Body of pancreas (tissue), 4 donors: ENCODE measurements at regions not wholly inside any gene's neighbourhood (a gene's known extent, or its start where the extent isn't known, plus 50 kb on each side); places are given as distances from the start of the nearest gene placed in this dataset.

ENCODE experiments used
- POLR2A ChIP-seq, 3 donors: fragments of 450-650 bp; IDR thresholded peaks; one replicate each; pipeline ENCODE4 v1.6.1; 2016; ENCODE audit warnings: antibody characterized with exemption in 3 of 3, mild to moderate bottlenecking in 2 of 3
- TF ChIP-seq, protein P1 (sequence below), 7 experiments: fragments of 450-650 bp in 4 of 7; fragments of 200-600 bp in 3 of 7; sonication (generic) in 3 of 7; IDR thresholded peaks; one replicate each; pipeline ENCODE4 v1.5.1; 2016 to 2019; ENCODE audit warnings: antibody characterized with exemption in 7 of 7

DNA sequence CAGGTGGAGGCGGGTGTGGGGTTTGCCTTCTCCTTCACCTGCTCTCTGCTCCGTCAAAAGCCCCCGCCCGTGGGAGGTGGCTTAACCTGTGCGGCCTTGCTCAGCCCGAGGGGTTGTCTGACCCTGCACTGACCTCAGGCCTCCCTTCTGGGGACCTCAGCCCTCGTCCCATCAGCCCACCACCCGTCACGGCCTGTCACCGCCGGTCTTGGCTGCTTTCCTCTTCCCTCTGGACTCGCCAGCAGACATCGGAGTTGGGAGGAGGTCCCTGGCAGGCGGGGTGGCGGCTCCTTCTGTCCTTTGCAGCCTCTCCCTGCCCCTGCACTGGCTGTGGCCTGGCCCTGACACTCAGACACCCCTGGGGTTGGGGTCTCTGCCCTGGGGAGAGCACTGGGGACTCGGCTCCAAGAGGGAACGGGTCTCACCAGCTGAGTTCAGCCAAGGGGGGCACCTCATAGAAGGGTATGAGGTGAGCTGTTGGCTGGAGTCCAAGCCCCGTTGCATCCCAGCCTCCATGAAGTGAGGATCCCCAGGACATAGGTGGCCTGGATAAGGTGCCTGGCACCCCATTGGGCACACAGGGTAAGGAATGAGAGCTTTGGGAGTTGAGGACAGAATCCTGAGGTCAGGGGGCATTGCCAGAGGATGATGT is 999.6 kb downstream of the BRD1 start:
- no peak for TF ChIP-seq POLR2A (IDR thresholded peaks at IDR 0.05)
- TF ChIP-seq, protein P1, sequence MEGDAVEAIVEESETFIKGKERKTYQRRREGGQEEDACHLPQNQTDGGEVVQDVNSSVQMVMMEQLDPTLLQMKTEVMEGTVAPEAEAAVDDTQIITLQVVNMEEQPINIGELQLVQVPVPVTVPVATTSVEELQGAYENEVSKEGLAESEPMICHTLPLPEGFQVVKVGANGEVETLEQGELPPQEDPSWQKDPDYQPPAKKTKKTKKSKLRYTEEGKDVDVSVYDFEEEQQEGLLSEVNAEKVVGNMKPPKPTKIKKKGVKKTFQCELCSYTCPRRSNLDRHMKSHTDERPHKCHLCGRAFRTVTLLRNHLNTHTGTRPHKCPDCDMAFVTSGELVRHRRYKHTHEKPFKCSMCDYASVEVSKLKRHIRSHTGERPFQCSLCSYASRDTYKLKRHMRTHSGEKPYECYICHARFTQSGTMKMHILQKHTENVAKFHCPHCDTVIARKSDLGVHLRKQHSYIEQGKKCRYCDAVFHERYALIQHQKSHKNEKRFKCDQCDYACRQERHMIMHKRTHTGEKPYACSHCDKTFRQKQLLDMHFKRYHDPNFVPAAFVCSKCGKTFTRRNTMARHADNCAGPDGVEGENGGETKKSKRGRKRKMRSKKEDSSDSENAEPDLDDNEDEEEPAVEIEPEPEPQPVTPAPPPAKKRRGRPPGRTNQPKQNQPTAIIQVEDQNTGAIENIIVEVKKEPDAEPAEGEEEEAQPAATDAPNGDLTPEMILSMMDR (IDR thresholded peaks at IDR 0.05): no peak
